Cardiac septum (tissue), 1 donor: ENCODE measurements at regions not wholly inside any gene's neighbourhood (a gene's known extent, or its start where the extent isn't known, plus 50 kb on each side); places are given as distances from the start of the nearest gene placed in this dataset.

Experiments
- DNase-seq: peaks from one replicate; pipeline ENCODE4 v3.0.0-alpha.2; 2020; ENCODE audit warnings: low spot score
- intact Hi-C: fragments of 100-400 bp; cut with DNase I; formaldehyde crosslinking; loops from one replicate; pipeline ENCODE4 v1.14.0; 2022
- donor health status: DM: no; HTN: no; CAD: no.

DNA sequence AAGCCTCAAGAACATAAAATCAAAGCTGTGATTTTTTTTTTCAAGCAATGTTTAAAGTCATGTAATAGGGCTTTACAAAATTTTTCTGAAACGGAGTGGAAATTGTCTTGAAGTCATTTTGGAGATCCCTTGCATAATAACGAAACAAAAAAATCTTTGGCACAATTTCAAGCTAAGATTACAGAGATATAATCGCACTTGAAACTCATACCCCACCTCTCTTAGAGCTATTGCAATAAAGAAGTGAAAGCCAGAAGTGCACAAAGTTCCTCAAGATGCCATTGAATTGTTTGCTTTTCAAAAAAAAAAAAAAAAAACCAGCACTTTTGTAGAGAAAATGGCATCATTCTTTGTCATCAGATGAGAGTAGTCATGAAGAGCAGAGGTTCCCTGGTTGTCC, 152.3 kb downstream of the PAX3 start:
- intact Hi-C loops = no loop called here
- no peak for DNase-seq

DNA sequence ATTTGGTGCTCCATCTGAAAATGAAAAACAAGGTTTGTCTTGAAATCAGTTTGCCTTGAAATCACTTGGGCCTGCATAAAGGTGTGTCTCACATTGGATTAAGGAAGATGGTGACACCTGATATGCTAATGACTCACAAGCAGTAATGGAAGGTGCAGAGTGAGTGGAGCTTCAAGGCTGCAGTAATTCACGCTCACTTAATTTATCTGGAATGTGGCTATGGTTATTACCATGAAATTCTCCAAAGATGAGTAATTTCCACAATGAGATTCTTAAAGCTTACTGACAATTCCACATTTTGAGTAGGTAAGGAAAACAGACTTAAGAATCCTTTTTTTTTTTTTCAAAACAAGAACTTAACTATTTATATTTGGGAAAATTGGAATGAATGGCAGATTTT, 156.8 kb downstream of the PAX3 start:
- intact Hi-C loops = no loop called here

DNA sequence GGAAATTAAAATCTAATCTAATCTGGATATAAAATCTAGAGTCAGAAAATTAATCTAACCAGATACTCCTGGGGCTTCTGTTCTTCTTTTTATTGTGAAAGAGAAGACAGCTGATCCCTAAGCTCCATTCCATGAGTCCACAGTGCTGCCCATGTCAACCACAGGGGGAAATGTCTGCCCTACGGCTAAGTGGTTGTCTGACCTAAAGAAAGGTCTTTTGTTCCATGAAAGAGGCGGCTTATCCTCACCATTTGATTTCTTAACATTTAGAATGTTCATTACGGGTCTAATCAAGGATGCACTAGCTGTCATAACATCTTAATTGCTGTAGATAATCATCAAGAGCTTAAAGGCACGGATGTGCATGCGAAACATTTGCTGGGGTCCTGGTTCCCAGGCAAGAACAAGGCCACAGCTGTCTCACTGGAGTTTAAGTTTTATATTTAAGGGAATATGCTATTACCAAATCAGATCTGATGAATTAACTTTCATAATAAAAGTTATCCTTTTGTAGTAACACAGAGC, 162.6 kb downstream of the PAX3 start:
- DNase-seq = no peak
- intact Hi-C loops = no loop called here

More for the DNA sequence above, 156.8 kb downstream of the PAX3 start:
- no peak for DNase-seq

DNA sequence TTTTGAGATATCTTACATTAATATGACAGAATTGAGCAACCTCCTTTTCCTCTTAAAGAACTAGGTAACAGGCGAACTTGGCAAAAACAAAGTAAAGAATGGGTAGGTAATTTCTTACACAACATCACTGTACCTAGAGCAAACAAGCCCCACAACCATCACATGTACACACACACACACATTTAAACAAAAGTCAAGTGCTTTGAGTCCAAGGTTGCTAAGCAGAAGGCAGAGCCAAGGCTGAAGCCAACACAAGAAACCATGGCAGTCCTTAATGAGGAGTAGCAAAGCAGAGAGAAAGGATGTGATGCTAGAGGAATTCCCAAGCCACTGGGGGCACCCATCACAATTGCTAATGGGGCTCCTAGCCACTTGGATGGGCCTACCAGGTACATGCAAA, 164.1 kb downstream of the PAX3 start:
- intact Hi-C loops = no loop called here
- DNase-seq = no peak

DNA sequence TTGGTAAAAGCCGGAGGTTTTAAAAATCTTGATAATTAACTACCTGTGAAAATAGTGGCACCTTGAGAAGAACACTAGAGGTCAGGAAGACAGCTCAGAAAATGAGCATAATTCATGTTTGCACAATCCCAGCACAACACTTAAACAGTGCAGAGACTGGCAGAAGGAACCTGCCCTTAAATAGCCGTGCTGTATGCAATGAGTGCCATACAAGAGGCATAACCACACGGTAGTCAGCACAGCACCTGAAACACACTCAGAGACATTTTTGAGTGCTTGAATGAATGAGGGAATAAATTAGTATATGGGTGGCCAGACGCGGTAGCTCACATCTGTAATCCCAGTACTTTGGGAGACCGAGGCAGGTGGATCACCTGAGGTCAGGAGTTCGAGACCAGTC, 164.9 kb downstream of the PAX3 start:
- intact Hi-C loops = no loop called here
- no peak for DNase-seq

DNA sequence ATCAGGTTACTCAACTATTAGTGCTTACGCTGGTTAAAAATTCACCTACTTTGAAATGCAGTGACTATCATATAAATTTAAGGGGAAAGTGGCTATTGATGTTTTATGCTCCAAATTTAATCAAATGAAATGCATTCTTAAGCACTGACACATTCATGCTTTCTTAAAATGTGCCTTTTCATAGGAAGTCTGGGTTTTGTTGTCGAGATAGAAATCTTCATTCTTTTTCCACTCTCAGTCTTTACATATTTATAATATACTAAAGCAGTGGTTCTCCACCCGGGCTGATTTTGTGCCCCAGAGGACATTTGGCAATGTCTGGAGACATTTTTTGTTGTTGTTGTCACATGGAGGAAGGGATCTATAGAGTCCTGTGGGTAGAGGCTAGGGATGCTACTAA, 167.9 kb downstream of the PAX3 start:
- intact Hi-C loops = no loop called here
- no peak for DNase-seq

DNA sequence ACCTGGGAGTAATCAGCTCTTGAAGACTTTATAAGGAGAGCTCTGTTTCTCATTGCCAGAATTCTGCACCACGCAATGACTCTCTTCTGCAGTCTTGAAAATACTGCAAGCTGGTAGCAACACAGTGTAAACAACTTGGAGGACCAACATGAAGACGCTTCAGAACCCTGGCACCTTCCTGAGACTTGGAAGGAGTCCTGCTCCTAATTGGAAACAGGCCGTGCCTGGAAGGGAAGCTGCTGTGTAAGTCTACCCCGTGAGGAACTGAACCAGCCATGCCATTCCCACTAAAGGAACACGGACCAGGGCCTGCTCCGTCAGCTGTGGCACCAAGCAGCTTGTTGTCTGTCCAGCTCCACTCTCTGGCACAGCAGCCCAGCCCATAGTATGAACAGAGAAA, 171.1 kb downstream of the PAX3 start:
- no peak for DNase-seq
- intact Hi-C loops = no loop called here

DNA sequence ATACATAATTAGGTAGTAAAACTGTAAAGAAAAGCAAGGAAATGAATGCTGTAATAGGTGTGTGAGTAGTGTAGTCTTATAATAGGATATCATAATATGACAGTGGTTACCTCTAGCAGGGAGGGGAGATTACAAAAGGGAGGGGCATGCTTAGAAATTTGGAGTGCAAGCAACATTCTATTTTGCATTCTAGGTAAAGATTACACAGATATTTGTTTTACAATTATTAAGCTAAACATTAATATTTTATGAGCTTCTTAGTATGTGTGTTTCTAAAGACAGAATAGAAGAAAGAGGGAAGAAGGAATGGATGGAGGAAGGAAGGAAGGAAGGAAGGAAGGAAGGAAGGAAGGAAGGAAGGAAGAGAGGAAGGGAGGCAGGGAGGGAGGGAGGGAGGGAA, 177.9 kb downstream of the PAX3 start:
- DNase-seq = no peak
- intact Hi-C loops = no loop called here

DNA sequence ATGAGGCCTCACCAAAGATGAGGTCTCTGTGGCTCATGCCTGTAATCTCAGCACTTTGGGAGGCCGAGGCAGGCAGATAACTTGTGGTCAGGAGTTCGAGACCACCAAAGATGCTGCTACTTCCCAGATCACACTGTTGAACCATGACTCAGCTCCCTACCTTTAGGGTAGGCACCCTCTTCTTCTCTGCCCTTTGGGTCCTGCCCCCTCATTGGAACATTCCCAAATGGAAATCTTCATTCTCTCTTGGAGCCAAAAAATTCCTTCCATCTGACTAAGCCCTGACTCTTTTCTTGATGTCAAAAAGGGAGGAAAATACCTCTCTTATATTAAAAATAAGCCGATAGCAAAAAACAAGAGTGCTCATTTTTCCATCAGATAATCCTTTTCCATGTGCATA, 183.5 kb downstream of the PAX3 start:
- intact Hi-C loops = no loop called here
- DNase-seq = no peak

DNA sequence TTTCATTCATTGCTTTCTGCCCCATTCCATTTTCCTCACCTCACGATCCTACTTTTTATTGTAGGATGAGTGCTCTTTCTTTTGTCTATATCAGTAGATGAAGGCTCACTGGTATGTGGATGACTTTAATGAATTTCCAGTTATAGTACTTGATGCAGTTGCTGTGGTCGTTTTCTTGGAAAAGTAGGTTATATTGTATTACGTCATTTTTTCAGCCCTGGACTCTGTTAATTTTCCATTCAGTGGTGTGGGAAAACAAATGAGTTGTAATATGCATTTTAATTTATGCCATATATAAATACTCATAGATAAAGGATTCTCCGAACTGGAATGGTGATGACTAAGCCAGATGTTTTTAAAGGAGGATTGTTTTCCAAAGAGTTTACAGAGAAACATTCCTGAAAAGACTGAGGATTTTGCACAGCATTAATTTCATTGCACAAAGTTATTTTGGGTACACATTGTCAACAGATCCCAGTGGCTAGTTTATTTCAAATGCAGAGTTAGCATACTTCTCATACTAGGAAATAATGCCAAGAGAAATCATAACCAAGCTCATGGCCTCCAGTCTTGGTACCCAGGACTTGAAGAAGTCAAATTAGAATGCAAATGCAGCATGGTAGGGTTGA, 189.7 kb downstream of the PAX3 start:
- intact Hi-C loops = no loop called here
- no peak for DNase-seq

DNA sequence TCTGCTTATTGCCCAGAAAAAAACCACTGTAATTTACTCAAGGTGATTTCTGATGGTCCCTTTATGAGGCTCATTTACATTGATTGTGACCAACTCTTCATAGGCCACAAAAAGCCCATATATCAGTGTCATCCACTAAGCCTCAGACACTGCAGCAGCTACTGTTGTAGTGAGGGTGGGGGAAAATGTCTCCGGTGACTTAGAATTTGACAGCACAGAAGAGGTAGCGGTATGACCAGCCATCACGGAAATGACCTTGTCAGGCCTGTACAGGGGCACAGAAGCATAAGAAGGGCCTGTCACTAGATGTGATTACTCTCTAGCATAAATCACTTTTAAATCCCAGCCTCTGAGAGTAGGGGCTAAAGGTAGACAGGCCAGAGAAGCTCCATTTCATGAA, 190.3 kb downstream of the PAX3 start:
- DNase-seq = no peak
- intact Hi-C loops = no loop called here

DNA sequence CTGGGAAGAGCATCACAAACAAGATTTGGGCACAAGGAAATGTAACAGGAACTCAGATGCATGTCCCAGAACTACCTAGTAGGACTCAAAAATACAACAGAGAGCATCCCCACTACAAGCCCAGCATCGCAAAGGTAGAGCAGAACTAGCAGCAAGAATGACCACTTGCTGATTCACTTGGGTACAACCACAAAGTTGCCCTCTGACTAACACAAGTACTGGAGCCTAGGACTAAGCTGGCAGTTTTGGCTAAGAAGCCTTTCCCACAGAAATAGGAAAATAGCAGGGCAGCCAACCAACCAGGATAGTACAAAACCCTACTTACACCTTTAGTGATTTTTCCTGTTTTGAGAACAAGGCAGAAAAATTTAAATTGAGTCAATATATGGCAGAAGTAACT, 193.8 kb downstream of the PAX3 start:
- no peak for DNase-seq
- intact Hi-C loops = no loop called here

DNA sequence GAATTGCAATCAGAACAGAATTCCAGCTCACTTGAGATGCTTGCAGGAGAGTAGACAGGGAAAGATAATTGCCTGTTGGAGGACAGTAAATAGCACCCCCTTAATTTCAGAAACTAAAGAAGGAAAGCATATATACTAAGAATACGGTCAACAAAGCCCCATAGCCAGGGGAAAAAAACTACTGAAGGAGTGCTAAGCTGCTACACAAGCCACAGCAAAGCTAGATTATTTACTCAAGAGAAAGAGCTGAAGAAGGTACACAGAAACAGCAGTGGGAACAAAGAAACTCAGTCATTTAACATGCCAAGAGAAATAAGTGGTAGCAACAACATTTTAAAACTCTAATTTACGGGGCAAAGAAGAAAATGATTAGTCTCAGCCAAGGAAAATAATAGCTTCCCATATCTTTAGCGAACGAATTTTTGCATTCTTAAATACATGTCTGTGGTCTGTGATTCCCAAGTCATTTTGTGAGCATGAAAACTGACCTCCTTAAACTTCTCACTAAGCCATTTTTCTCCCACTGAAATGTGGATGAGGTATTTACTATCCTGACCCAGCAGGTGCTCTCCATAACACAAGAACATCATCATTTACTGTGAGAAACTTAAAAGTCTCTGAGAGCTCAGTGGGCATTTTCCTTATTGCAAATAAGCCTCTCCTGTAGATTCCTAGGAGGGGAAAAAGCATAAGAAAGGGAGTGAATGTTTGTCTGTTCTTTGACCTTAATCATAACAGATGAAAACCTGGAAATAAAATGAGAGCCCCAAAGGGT, 196.0 kb downstream of the PAX3 start:
- no peak for DNase-seq
- intact Hi-C loops = no loop called here

DNA sequence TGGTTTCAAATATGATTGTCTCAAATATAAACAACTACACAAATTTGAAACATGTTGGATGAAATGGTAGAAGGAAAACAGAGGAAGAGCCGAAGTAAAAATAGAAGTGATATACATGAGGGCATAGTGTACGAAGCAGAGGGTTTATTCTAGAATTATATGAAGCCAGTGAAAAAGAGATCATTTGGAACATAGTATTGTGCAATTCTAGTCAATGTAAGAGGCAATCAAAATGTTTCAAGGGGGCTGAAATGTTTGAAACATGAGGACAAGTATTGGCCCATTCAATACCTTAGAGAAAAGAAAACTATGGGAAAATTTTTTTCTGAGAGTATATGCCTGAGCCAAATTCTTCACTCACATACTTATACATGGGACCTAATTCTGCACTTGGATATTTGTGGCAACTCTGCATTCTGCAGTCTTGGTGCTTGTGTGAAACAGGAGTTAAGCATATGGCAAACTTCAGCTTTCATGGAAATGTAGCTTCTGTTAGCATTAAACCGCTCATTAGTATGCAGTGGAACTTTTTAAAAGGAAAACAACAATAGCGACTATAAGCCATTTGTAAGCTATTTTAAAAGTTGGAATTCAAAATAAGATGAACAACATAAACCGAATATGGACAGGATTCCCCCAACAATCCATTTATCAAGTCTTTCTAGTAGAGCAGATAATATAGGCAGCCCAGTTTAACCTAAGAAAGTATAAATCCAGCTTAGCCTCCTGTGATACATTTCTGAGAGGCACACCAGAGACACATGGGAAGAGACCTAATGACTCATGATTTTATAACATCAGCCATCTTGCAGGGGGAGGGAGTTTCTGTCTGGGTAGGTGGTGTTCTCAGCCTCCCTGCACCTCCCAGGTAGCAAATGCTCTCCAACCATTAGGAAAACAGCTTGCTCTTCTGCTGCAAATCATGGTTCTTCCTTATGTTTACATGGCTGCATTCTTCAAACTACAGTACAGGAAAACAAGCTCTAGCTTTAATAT, 197.8 kb downstream of the PAX3 start:
- intact Hi-C loops = no loop called here
- DNase-seq = no peak

DNA sequence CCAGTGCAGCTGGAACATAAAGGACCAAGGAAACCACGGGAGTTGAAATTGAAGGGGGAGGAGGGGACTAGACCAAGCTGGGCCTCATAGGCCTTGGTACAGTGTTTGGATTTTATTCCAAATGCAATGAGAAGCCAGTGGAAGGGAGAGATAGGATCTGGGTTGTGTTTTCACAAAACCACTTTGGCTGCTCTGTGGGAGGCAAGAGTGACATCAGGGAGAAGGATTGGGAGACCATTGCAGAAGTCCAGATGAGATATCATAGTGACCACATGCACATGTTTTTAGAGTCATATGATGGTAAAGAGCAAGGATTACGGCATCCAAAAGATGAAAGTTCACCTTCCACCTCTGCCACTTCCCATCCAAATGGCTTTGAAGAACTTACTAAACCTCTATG, 210.2 kb downstream of the PAX3 start:
- intact Hi-C loops = no loop called here
- DNase-seq = no peak

DNA sequence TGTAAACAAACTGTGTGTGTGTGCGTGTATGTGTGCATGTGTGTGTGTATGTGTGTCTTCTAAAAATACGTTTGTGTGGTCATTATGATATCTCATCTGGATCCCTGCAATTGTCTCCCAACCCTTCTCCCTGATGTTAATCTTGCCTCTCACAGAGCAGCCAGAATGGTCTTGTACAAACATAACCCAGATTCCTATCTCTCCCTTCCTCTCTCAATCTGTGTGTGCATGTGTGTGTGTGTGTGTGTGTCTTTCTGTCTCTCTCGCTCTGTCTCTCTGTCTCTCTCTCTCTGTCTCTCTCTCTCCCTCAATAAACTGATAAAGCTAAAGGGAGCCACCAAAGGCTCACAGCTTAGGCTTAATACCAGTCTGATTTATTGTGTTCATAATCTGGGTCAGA, 210.8 kb downstream of the PAX3 start:
- intact Hi-C loops = no loop called here
- DNase-seq = no peak

DNA sequence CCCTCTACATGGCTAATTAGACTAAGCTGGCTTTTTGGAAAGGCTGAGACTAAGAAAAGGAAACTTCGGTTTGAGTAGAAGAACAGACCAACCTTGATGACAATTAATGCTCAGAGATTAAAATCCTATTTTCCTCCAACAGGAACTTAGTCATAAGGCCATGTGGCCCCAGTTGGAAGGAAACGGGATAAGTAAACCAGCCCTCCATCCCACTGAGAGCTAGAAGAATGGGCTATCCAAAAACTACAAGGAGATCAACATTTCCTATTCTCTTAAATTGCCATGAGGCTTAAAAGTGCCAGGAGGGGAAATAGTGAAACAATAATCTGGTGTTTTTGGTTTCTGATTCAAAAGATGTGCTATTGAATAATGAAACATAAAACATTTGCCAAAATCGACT, 216.6 kb downstream of the PAX3 start:
- DNase-seq = no peak
- intact Hi-C loops = no loop called here

DNA sequence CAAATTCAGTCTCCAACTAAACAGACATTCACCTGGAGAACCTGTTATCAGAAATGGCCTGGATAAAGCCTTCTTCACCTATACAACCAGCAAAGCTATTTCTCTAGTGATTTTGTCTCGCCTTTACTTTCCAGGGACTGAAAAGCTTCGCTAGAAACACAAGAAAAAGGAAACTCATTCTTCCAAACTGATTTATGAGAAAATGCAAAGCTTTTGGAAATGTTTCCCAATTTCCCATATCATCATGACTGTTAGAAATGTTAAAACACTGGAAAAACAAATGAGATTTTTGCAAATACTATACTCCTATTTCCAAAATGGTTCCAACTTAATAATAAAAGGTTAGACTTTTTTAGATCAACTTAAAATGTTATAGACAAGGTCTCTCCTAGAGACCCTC, 218.7 kb downstream of the PAX3 start:
- intact Hi-C loops = no loop called here

DNA sequence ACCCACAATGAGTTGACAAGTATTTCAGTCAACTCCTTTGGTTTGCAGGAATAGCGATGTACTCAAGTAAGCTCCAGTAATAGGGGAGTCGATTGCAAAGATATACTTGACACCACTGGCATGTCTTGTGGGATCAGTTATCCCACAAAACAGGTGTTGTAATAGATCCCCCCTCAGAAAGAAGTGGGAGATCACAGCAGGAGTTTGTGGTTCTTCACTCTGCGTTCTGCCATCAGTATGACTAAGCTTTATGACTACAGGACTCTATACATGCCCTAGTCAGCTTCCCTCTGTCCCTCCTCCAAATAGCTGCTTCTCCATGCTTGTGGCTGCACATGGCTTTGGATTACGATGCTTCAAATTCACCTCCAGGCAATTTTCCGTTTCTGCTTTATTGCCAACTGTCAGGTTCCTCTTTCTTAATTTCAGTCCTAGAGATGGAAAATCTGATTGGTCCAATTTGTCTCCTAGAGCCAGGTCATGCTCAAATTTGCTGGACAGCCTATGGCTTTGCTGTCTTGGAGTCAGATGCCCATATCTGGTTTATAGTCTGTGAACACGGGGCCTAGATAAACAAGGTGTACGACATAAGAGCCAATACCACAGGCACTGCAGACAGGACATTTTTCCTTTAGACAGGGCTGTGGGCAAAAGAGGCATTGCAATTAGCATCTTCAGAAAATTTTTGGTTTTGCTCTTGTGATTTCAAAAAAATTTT, 221.7 kb downstream of the PAX3 start:
- intact Hi-C loops = no loop called here
- no peak for DNase-seq

More for the DNA sequence above, 218.7 kb downstream of the PAX3 start:
- no peak for DNase-seq

DNA sequence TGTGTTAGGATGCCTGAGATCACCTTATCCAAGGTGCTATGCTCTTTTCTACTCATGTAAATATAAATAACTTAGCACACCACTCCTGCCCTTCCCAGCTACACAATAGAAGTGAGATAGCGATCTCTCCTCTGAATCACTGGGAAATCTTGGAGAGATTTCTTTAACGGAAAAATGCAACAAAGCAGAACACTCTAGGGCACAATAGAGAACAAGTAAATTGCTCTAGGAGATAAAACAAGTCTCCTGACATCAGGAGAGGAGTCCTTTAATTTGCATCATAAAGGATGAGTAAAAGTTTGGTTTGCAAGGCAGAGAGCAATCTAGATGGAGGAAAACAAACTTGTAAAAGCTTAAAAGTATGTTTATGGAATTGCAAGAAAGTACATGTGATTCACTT, 224.1 kb downstream of the PAX3 start:
- intact Hi-C loops = no loop called here
- no peak for DNase-seq
